ENCODE measurements at regions not wholly inside any gene's neighbourhood (a gene's known extent, or its start where the extent isn't known, plus 50 kb on each side); places are given as distances from the start of the nearest gene placed in this dataset.
A peak's percentile ranks its signal among the peaks of the same experiment; 100 is the strongest.

DNA sequence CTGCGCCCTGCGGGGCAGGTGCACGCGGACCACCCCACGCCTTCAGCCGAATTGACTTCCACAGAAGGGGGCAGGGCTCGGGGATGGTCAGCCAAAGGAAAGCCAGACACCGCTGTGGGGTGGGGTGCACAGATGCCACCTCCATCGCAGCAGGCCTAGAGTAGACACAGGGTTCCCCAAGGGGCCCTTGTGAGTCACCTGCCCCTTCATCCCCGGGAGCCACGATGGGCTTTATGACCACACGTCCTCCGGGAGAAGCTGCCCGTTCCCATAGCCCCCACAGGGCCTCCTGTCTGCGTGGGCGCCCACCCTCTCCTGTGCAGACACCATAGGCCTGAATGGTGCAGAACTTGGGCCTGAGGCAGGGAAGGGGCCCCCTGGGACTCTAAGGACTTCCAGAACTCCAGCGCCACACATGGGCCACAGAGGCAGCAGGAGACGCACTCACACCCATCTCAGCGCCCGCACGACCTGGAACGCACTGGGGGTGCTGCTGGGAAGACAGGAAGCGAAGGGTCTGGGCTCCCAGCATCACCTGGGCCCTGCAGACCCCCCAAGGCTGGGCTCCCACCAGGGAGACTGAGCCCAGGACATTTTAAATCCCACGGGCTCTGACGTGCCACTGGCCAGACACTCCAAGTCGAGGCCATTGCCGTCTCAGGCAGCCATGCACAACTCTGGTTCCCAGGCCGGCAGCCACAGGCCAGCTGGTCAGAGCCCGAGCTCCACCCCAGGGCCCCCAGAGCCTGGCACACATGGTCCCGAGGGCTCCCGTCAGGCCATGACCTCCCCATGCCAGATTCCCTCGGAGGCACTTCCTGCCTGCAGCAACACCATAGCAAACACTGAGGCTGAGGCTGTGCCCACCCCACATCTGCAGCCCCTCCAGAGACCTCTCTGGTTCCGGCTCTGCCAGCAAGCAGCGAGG lies 134.2 kb downstream of the DLL1 start:
- no peak for DNase-seq (ENCODE audit: low read depth)
- TF ChIP-seq, protein P1, sequence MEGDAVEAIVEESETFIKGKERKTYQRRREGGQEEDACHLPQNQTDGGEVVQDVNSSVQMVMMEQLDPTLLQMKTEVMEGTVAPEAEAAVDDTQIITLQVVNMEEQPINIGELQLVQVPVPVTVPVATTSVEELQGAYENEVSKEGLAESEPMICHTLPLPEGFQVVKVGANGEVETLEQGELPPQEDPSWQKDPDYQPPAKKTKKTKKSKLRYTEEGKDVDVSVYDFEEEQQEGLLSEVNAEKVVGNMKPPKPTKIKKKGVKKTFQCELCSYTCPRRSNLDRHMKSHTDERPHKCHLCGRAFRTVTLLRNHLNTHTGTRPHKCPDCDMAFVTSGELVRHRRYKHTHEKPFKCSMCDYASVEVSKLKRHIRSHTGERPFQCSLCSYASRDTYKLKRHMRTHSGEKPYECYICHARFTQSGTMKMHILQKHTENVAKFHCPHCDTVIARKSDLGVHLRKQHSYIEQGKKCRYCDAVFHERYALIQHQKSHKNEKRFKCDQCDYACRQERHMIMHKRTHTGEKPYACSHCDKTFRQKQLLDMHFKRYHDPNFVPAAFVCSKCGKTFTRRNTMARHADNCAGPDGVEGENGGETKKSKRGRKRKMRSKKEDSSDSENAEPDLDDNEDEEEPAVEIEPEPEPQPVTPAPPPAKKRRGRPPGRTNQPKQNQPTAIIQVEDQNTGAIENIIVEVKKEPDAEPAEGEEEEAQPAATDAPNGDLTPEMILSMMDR (IDR thresholded peaks at IDR 0.05; ENCODE audit: insufficient read depth, low read length, severe bottlenecking) = no peak
- Histone ChIP-seq H3K36me3 (ENCODE audit: control insufficient read depth, insufficient read depth, low read length) (no peaks in the 10 kb centered on the region), H3K27me3 (ENCODE audit: control insufficient read depth, insufficient read depth, low read length) (no peaks in the 10 kb centered on the region), H3K4me3 (ENCODE audit: low read depth, low read length) (no peak overlapping the region)
- FAIRE-seq = no peak

DNA sequence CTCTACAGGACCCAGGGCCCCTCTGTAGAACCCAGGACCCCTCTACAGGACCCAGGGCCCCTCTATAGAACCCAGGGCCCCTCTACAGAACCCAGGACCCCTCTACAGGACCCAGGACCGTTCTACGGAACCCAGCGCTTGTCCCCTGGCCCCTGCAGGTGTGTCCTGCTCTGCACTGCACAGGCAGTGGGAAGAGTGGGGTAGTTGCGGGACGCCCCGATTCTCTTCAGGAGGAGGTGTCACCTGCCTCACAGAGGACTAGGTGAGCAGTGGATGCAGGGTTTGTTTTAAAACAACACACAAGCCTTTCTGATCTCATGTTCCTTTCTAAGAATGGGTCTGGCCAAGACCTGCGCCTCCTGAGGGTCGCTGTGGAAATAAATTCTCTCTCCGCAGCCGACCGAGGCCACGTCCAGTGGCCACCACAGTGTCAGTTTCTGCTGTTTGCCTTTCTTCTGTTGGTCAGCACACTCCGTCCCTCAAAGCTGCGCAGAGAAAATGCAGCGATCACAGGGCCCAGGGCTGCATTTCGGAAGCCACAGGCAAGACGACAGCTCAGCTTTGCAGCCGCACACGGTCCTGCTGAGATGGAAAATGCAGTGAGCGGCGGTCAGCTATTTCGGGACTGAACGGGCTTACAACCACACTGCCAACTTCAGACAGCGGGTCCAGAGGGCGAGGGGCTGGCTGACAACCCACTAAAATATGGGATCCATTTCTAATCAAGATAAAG lies 135.2 kb downstream of the DLL1 start:
- TF ChIP-seq, protein P1 (IDR thresholded peaks at IDR 0.05; ENCODE audit: insufficient read depth, low read length, severe bottlenecking) = no peak
- FAIRE-seq (no peak), DNase-seq (ENCODE audit: low read depth) (no peak)
- peaks cover 3% of the 10 kb centered on the region for H3K27me3 ChIP-seq (ENCODE audit: control insufficient read depth, insufficient read depth, low read length)
- no peaks in the 10 kb centered on the region for H3K36me3 ChIP-seq (ENCODE audit: control insufficient read depth, insufficient read depth, low read length)
- no peak overlapping the region for H3K4me3 ChIP-seq (ENCODE audit: low read depth, low read length)

DNA sequence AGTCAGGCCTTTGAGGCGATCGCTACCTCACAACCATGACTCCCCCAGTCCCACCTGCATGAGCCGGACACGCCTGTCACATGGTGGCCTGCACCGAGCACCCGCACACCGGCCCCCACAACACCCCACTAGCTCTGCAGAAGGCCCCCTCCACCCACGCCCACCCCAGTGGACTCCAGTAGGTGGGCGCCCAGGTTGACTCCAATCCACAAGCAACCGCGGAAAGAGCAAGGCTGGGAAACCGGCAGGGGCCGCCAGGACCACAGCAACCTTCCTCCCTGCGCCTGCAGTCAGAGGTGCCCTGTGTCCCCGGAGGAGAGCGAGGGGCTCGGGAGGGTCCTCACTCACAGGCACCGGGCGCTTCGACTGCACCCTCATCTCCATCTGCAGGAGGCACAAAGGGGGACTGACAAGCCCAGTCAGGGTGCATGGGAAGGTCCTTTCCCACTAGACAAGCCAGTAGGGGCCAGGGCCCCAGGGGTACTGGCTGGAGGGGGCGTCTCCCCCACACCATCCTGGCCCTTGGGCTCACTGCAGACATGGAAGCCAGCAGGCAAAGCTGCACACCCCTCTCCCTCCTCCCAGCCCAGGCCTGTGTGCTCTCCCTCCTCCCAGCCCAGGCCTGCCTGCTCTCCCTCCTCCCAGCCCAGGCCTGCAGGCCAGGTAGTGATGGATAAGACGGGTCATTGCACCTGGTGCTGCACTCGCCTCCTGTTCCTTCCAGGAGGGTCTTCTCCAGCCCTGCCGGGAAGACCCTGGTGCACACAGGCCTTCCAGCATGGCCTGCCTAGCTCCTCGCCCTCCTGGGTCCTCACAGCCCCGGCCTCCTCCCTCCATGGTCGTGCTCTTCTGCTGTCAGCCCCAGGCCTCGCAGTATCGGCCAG lies 137.2 kb downstream of the DLL1 start:
- H3K36me3 ChIP-seq (ENCODE audit: control insufficient read depth, insufficient read depth, low read length) = no peaks in the 10 kb centered on the region
- peaks cover 5% of the 10 kb centered on the region for H3K27me3 ChIP-seq (ENCODE audit: control insufficient read depth, insufficient read depth, low read length)
- no peak overlapping the region for H3K4me3 ChIP-seq (ENCODE audit: low read depth, low read length)
- TF ChIP-seq, protein P1 (IDR thresholded peaks at IDR 0.05; ENCODE audit: insufficient read depth, low read length, severe bottlenecking) = no peak
- FAIRE-seq (no peak), DNase-seq (ENCODE audit: low read depth) (no peak)

DNA sequence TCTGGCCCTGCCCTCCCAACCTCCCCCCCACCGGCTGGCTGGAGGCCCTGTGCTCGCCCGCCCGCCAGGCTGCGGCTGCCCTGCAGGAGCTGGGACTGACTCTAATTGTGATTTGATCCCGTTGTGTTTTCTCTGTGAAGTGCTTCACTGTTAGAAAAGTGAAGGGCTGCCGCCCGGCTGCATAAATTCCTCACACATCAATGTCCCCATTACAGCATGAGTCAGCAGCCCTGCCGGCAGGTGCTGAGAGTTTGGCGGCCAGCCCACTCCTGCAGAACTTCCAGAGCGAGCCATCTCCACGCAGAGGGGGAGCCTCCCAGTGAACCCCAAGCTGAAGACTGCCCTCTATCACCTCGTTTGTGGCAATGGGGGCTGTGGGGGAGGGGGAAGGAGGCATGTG lies 137.9 kb downstream of the DLL1 start:
- DNase-seq (ENCODE audit: low read depth) = peak; percentile 65
- H3K36me3 ChIP-seq (ENCODE audit: control insufficient read depth, insufficient read depth, low read length) = no peaks in the 10 kb centered on the region
- TF ChIP-seq, protein P1 (IDR thresholded peaks at IDR 0.05; ENCODE audit: insufficient read depth, low read length, severe bottlenecking) = no peak
- H3K4me3 ChIP-seq (ENCODE audit: low read depth, low read length) = no peak overlapping the region
- peaks cover 5% of the 10 kb centered on the region for H3K27me3 ChIP-seq (ENCODE audit: control insufficient read depth, insufficient read depth, low read length)
- FAIRE-seq = no peak

DNA sequence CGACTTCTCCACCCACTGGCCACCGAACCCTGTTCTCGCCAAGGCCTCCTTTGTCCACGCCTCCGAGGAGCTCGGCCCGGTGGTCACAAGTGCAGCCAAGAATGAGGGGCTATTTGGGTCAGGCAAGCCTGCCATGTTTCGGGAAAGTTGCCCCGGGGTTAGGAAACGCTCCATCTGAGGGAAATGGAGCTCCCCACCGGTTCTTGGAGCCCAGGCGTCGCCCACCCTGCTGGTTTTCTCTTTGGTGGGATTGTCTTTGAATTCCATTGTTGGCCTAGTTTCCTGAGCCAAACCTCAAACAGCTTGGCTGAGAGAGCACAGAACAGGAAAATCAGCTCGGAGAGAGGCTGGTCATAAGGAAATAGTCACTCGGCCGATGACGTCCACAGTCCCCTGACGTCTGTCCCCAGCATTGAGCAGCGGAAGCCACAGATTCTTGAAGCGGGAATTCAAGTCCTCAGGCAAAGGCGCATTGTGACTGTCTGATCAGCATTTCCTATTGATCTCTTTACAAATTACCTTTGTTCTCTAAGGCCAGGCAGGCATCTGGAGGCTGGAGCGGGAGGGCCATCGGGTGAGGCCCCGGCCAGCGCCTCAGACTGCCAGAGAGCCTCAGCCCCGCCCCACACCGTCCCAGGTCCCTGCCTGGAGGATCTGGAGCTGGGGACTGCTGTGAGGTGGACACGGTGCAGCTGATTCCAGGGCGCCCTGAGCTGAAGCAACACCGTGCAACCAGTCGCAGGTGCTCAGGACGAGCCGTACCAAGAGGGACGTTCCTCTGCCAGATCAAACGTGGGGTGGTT lies 138.6 kb downstream of the DLL1 start:
- DNase-seq (ENCODE audit: low read depth) (peak; percentile 36), FAIRE-seq (peak; percentile 94)
- no peak overlapping the region for H3K4me3 ChIP-seq (ENCODE audit: low read depth, low read length)

More for the DNA sequence above, 138.6 kb downstream of the DLL1 start:
- Histone ChIP-seq H3K36me3 (ENCODE audit: control insufficient read depth, insufficient read depth, low read length) (no peaks in the 10 kb centered on the region), H3K27me3 (ENCODE audit: control insufficient read depth, insufficient read depth, low read length) (peaks cover 6% of the 10 kb centered on the region)
- TF ChIP-seq, protein P1 (IDR thresholded peaks at IDR 0.05; ENCODE audit: insufficient read depth, low read length, severe bottlenecking) = no peak
